Activated CD4-positive, alpha-beta T cell treated with anti-CD3 and anti-CD28 coated beads for 48 hours (primary cell): ENCODE measurements at regions not wholly inside any gene's neighbourhood (a gene's known extent, or its start where the extent isn't known, plus 50 kb on each side); places are given as distances from the start of the nearest gene placed in this dataset.

Source experiments
- DNase-seq: peaks from one replicate; pipeline ENCODE4 v3.0.0-alpha.2; 2020

DNA sequence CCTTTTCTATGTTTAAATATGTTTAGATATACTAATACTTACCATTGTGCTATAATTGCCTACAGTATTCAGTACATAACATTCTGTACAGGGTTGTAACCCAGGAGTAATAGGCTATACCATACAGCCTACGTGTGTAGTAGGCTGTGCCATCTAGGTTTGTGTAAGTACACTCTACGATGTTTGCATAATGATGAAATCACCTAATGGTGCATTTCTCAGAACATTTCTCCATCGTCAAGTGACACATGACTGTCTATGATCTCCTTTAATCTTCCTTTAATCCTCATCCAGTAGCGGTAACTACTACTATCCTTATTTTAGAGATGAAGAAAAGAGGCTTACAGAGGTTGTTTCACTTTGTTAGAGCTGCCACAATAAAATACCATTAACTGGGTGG lies 369.2 kb downstream of the PLK2 start:
- DNase-seq, result no peak

DNA sequence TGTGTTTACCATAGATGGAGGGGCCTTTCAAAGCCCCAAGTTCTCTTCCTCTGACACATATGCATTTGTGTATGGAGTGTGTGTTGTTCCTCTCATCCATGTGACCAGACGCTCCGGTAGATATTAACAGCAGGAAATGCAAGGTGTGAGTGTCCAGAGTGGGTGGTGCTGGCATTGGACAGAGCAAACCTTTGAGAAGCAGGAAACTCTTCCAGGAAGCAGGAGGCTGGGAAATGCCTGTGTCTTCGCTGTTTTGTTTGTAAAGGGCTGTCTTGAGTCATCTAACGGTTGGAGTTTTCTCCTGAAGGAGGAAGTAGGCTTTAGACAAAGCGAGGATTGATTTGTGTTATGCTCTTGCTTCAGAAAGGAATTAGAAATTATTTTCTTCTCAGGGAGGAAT lies 370.9 kb downstream of the PLK2 start:
- DNase-seq, result no peak

DNA sequence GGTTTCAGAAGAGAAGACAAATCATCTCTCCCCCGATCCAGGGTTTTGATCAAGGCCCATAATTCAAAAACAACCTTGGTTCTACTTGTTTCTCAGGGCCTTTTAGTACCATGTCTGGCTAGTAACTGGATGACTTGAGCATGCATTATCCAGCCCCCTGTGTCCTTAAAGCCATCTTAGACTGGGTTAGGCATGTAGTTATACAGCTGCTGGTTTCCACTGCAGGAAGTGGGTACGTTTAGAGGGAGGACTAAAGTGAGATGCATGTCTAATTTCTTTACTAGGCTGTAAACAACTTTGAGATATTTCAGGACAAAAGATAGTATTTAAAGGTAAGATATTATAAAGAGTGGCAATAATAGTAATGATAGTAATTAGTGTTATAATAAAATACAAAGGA lies 372.0 kb downstream of the PLK2 start:
- DNase-seq, result no peak

DNA sequence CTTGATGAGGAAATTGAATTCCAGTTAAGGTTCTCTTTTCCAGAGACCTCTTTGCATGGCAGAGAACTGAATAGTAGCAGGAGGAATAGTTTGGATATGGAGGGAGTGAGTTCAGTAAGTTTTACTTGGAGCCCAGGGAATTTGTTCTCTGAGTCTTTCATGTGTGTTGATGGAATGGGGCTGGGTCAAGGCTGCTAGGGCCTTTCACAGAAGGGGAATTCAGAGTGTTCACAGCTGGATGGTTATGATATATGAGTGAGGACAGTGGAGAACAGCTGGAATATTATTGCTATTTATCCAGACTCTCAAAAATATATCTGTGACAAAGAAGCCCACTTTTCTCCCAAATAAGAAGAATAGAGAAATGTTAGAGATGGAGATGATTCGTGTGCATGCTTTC lies 372.8 kb downstream of the PLK2 start:
- no peak for DNase-seq

DNA sequence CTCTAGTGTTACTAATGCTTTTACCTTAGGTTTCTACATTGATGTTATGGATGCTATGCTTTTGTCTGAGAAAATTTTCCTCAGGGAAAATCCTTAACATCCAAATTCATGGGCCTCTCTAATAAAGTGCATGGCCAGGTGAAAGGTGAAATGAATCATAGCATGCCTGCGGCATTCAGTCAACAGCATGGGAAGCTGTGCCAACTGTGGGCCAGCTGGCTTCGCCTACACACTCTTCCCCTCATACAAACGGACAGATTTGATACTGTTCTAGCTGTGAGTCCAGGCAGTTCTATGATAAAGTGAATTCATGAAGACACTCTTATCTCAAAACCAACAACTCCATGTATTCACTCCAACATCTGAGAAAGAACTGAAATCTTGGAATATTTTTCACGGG lies 374.1 kb downstream of the PLK2 start:
- no peak for DNase-seq

DNA sequence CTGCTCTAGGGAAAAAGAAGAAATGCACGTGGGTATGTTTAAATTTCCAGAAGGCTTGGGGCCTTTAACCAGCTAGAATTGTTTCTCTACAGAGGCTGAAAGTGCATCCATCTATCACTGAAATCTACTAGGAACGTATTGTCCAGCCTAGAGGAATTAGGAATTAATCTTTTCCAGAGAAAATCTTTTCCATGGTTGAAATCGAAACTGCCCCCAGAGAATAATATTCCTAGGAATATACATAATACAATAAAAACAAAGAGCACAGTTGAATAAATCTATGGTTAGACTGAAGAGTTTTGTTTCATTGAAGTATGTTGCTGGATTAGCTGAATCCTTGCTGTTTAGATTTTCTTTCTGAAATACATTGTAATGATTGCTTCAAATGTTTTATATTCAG lies 378.5 kb downstream of the PLK2 start:
- no peak for DNase-seq

DNA sequence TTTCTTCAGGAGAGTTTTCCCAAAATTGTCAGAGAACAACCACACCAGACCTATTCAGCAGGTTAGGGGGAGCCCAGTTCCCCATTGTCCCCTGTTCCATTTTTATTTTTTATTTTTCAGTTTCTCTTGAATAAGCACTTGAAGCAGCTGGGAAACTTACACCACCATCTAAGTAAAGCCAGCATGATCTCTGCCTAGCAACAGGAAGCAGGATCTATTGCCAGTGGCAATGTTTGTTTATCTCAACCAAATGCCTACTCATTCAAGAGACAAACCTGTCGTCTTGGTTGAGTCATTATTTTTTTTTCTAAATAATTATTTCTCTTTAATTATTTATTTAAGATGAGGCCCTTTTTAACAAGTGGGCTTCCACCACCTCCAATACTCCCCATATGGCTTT lies 379.3 kb downstream of the PLK2 start:
- no peak for DNase-seq

DNA sequence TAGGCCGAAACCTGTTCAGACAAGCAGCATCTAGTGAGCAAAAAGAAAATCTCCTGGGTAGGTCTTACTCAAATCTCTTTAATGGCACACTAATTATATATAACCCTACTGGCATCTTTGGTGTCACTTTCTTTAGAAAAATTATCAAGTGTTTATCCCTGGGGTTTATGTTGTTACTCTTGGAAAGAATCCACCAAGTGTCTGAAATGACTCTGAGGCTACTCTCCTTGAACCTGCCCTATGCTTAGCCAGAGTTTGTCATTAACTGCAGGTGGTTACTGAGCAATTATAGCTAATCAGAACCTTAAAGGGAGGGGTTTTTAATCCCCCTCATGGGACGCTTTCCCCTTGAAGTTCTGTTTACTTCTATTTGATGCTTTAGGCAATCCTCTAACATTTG lies 381.9 kb downstream of the PLK2 start:
- DNase-seq, result no peak

DNA sequence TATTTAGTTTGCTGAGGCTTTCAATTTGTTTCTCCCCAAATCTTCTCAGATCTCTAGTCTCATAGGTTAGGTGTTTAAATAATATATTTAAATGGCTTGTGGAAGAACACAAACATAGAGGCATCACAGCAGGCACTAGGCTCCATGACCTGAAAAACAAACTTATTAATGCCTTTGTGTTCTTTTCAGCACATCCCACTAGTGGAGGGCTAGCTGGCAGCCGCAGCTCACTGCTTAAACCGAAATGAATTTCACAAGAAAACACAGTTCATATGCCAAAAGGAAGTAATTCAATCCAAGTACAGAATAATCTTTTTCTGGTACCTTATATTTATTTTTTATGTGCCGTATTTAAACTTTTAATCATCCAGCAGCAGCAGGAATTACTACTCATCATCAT lies 382.5 kb downstream of the PLK2 start:
- DNase-seq, result no peak

DNA sequence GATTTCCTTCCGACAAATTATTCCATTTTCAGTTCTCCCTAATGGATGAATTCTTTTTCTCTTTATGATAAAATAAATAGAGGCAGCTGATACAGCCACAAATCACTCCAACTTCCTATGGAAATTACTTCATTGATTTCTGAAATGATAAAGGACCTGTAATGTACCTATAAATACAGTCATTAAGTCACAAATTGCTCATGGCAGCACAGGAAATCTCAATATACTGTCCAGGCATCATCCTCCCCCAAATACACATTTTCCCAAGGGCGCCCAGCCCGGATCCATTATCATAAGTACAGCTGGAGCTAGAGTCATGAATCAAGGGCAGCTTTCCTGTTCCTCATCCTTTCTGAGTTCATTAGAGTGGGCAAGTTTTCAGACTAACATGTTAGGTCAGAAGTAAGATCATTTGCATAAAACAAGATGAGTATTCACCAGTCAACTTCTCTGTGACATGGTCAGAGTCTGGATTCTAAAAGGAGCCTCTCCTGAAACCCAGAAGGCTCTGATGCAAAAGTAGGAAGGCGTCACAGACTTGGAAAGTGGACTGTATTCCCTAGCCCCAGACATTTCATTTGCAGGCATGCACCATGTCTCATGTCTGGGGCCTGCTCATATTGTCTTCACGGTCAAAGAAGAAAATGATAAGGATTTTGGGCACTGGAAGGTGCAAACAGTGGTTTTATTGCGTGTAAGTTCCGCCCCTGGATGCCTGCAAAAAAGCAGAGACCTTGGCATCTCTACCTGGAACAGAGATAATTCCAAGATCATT lies 383.2 kb downstream of the PLK2 start:
- no peak for DNase-seq

DNA sequence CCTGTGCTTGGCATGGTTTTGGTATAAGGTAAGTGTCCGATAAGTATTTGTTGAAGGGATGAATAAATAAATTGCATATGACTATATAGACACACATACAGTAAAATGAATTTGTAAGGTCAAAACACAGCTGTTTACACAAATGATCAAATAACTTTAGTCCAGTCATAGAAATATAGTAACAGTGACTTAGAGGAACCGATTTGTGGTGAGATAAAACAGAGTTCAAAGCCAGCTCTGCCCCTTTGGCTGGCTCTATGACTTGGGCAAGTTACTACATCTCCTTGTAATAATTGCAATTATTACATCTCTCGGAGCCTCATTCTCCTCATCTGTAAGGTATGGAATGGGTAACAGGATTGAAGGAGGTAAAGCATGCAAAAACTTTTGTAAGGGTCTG lies 384.0 kb downstream of the PLK2 start:
- no peak for DNase-seq

DNA sequence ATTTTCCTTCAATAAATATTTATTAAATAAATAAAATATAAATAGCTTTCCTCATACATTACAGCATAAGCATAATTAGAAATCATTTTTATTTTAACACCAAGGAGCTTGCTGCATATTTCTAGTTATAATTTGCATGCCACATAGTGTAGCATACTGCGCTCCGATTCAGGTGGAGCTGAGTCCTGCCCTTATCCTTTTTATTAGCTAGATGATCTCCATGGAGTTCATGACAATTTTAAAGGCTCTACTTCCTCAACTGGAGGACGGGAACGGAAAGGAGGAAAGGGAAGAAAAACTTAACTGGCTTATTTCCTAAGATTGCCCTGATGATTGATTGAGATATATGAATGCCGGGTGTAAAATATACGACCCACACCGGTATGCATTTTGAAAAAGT lies 385.2 kb downstream of the PLK2 start:
- DNase-seq, result no peak

DNA sequence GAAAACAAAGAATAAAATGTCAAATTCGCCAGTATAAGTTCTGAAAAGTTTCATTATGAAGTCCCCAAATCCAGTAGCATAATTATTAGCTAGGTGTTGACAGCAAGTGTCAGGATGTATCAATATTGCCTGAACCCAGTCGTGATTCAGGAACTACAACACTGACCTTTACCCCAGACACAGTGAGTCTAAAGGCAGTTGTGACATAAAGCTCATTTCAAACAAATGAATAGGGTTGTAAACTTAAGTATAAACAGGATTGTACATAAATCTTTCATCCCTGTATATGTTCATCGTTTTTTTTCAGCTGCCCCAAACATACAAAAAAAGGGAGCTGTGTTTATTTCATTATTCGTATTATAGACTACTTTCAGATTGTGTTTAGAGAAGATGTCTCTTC lies 385.7 kb downstream of the PLK2 start:
- no peak for DNase-seq

DNA sequence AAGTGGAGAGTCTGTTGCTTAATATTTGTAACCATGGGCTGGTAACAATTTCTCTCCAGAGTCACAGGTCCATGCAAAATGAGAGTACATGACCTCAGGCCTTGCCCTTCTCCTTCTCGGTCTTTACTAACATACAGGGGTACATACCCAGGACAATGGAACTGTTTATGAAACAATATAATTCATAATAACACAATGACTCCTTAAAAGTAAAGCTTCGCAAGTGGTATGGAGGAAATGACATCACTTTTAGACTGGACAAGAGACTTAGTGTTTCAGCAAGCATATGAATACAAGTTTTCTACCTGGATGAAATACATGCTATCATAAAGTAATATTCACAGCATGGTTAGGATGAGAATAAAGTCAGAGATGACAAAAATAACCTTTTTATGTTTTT lies 386.6 kb downstream of the PLK2 start:
- DNase-seq, result no peak

DNA sequence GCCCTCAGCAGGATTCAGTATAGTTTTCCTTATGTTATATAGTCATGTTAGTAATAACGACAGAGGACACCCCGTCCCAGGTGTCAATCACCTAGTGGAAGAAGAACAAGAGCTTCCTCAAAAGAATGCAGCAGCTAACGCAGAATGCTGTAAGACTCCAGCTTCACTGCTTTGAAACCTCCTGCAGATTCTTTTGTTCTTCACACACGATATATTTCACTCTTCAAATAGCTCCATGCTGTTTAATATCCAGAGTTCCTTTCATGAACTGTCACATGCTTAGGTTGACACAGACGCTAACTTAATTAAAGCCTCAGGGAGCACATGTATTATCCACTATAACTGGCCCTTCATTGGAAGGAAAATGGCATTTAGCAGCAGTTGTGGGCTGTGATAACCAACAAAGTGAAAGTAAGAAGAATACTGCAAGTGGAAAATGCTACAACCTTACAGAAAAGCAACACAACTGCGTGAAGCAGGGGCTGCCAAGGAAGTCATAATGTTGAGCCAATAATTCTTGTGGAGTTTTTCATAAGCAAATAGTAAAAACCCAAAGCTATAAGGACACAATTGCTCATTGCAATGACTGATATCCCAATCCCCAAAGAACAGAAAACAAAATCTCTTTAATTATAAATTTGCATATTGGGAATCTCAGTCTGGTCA lies 387.5 kb downstream of the PLK2 start:
- DNase-seq, result no peak

DNA sequence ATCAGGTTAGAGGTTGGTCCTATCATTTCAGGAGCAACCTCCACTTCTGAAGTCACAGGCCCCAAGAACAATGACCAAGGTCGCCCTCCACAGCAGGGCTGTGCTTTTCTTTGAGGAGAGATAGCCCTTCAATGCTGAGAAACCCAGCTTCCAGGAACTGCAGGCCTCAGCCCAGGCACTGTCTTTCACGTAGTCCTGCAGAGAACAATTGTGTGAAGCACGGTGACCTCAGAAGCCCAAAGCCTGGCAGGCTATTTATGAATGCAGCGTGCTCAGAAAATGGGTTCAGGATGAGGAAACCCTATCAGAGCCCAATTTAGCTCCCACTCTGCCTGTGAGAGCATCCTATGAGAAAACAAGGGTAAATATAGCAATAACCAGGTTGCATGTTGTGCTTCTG lies 388.3 kb downstream of the PLK2 start:
- DNase-seq, result no peak

DNA sequence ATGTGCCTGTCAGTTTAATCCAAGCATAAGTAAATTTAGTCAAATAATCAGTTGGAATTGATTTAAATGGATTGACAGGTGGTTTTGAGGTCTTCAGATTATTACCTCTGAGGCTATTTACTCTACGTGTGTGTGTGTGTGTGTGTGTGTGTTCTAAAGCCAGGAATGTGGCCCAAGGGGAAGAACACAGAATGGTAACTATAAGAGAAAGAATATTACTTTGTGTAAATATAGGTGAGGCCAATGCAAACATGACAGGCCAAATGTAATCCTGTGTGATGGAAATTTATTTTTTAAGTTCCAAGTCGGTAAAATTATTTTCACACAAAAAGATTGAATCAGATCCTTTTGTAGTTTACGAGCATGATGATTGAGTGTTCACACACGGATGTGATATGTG lies 390.0 kb downstream of the PLK2 start:
- no peak for DNase-seq

DNA sequence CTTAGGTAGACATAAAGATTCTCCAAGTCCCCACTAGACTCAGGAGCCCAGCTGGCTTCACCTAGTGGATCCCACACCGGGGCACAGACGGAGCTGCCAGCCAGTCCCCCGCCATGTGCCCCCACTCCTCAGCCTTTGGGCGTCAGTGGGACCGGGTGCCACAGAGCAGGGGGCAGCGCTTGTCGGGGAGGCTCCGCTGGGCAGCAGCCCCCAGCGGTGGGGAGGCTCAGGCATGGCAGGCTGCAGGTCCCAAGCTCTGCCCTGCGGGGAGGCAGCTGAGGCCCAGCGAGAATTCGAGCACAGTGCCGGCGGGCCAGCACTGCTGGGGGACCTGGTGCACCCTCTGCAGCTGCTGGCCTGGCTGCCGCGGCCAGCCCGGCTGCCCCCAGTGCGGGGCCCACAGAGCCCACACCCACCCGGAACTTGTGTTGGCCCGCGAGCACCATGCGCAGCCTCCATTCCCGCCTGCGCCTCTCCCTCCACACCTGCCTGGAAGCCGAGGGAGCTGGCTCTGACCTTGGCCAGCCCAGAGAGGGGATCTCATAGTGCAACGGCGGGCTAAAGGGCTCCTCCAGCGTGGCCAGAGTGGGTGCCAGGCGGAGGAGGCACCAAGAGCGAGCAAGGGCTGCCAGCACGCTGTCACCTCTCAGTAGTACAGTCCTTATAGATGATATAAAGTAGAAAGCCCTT lies 390.7 kb downstream of the PLK2 start:
- no peak for DNase-seq

DNA sequence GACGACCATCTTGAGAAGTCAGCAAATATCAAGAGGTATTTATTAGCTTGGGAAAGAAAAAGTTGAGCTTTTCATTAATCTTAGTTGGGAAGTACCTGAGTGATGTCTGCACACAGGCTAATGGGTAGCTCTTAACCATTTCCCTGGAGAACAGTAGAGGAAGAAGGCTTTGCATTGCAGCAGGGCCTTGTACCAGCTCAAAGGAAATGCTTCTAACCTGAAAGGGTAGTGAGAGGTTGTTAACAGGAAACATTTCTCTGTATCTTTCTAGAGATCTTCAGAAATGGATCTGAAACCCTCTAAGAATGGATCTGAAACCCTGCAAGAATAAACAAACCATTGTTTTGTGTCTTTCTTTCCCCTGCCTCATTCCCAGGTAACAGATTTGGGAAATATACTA lies 393.3 kb downstream of the PLK2 start:
- no peak for DNase-seq

DNA sequence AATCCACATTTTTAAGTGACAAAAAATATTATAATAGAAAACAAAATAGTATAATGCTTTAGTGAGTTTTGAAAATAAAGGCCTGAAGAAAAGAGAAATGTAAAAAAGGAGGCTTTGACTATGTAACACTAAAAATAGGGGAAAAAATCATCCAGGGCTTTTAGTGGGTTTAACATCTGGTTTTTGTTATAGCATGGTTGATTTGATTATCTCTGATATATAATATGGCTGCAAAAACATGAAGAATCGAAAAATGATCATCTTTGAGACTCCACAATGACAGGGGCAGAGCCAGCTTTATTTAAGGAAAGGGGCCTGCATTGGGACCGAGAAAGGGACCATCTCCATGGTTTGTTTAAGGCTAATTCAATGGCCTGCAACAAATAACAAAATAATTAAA lies 393.8 kb downstream of the PLK2 start:
- DNase-seq, result no peak

DNA sequence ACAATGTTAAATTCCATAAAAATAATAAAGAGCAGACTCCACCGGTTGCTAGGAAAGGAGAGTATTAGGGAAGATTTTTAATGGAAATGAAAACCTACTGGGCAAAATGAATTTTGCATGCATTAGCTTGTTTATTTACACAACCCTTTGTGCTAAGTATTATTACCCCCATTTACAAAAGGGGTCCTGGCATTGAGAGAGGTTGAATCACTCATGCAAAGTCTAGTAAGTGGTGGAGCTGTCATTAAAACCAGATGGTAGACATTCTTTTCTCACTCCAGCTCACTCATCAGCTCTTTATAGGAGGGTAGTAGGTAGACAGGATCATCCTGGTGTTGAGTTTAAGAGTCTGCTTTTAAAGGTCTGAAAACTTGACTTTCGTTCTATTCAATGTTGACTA lies 395.1 kb downstream of the PLK2 start:
- DNase-seq, result no peak

DNA sequence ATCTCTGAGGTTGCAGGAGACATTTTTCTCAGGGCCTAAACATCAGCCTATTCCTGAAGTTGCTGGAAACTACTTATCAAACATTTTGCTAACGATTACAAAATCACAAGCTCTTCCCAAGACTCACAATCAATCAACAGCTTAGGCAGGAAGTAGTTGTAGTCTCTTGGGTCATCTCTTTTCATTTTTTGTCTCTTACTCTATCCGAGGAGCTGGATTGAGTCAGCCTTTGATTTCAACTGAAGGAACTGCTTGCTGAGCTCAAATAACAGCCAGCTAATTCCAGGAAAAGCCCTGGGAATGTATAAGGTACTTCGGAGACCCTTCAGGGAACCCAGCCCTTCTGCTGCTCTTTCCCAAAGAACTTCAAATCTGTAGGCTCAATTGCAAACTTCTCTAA lies 398.9 kb downstream of the PLK2 start:
- DNase-seq, result no peak

DNA sequence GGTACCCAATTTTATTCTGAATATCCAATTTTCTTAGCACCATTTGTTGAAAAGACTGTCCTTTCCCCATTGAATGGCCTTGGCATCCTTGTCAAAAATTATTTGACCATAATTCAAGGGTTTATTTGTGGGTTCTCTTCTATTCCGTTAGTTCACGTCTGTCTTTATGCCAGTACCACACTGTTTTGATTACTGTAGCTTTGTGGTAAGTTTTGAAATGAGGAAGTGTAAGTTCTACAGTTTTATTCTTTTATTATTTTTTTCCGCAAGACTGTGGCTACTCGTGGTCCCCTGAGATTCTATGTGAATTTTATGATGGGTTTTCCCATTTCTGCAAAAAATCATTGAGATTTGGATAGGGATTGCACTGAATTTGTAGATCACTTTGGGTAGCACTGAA lies 402.6 kb downstream of the PLK2 start:
- DNase-seq, result no peak

DNA sequence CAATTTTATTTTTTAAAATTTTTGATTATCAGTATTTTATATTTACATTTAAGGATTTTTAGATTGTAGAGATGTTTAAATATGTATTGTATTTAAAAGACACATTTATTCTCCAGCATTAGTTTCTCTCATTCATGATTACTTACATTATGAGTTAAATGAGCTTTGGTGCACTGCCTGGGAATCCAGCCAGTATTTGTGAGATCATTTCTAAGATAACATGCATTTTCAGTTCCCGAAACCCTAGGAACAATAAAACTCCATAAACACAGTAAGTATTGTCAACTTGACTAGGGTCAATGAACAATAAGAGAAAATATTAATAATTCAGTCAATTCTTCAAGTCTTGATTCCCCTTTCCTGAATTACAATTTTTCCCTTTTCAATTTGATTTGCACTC lies 403.3 kb downstream of the PLK2 start:
- no peak for DNase-seq

DNA sequence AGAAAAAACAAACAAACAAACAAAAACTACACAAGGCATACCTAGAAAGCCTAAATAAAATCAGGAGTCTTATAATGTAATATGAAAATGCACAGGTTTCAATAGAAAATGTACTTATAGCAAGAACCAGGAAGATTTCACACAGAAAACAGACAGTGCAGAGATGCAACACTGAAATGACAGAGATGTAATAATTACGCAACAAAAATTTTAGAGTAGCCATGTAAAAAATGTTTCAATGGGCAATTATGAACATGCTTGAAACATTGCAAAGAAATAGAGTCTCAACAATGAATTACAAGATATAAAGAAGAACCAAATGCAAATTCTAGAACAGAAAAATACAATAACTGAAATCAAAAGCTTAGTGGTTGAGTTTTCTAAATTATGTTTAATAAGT lies 405.9 kb downstream of the PLK2 start:
- no peak for DNase-seq
